HG02642 (cell line): ENCODE measurements at regions not wholly inside any gene's neighbourhood (a gene's known extent, or its start where the extent isn't known, plus 50 kb on each side); places are given as distances from the start of the nearest gene placed in this dataset.
"Not testable (repeated sequence)": the region's sequence is repeated elsewhere in the genome, so short reads cannot be mapped to it uniquely, and the experiment has no call there.

Experiments
- ATAC-seq: cut with Tn5 transposase; IDR thresholded peaks from one replicate; pipeline ENCODE4 v1.9.1; 2021; ENCODE audit warnings: mild to moderate bottlenecking; ENCODE audit not compliant: unreplicated experiment, poor library complexity

DNA sequence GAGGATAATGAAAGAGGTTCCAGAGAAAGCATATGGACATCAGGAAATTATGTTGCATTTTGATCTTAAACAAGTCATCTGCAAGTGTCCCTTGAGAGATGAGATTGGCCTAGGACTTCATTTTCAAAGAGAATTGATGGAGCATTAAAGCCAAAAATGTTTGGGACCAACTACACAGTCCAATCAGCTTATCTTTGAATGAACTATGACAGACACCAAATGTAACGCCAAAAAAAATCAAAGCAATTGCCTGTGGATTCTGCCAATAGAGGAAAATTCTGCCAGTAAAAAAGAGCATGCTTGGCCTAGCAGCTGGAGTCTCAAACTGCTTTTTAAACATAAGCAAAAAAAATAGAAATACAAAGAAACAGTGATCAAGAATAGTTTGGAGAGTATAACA lies 594.5 kb upstream of the CHAC2 start:
- no peak for ATAC-seq

DNA sequence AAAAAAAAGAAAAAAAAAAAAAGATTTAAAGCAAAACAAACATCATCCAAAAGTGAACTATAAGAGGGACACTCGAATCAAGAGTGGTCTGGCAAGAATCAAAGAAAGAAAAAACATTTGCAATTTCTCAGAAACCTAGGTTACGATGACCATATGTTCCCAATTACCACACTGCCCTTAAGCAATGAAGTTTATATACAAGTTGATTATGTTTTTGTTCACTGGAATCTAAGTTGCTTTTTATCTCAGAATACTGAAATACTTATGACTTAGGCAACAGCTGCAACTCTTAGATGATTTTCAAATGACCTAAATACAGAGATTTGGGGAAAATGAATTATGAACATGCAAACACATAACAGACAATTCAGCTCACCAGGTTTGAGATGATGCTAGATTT lies 597.1 kb upstream of the CHAC2 start:
- ATAC-seq = no peak

DNA sequence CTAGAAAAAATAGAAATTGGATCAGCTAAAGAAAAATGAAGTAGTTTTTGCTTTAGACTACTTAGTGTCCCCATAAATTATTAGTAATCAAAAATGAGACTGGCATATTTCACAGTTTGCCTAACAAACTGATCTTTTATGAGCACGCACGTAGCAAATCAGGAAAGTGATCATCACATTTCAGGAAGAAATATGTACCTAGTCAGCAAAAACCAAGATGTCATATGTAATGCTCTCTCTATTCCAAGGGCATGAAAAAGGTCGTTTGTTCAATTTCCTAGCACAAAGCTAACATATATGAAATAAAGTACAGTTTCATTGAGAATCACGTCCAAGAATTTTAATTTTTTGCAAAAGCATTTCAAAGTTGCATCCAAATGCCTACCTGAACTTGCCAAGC lies 600.4 kb upstream of the CHAC2 start:
- no peak for ATAC-seq

DNA sequence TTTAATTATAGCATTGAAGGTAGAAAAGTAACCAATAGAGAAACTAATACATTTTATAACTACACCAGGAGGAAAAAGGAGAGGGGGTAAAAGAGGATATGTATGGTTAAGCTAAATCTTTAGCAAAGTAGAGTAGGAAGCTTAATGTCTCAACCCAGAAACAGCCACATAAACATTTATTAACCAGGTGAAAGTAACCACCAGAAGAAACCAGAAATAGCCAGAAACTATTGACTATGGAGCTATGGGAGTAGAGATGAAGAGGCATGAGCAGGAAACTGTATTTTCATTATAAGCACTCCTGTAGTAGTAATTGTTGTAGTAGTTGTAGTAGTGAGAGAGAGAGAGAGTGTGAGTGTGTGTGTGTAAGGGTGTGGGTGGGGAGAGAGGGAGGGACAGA lies 617.5 kb upstream of the CHAC2 start:
- ATAC-seq = no peak

DNA sequence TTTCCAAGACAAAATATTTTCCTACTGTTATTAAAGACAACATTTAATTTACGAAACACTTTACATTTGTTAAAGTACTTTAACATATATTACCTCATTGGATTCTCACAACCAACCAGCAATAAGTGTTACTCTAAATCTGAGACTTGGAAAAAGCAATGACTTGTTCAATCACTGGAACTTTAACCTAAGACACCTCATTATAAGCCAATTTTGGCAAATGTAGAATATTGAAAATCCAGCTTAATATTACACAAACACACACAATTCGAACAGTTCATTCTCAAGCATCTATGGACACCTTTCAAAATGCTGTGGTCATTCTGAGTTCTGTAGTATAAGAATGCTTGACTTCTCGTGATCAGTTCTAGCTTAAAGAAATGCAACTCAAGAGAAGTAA lies 619.4 kb upstream of the CHAC2 start:
- no peak for ATAC-seq

DNA sequence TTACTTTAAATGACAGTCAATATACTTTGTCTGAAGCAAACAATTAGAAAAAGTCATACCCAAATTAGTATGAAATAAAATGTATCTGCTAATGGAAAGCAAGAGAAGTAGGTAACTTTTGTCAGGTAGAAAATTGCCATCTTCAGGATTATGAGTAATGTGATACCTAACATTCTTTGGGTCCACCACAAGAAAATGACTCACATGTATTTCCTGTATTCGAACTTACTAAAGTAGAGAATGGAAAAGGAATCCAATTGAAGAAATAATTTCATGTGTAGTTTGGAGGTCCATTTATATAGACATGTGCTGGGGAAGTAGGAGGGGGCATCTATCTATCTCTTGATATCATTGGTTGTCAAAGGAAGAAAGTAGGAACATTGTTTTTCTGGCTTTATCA lies 636.2 kb upstream of the CHAC2 start:
- no peak for ATAC-seq

DNA sequence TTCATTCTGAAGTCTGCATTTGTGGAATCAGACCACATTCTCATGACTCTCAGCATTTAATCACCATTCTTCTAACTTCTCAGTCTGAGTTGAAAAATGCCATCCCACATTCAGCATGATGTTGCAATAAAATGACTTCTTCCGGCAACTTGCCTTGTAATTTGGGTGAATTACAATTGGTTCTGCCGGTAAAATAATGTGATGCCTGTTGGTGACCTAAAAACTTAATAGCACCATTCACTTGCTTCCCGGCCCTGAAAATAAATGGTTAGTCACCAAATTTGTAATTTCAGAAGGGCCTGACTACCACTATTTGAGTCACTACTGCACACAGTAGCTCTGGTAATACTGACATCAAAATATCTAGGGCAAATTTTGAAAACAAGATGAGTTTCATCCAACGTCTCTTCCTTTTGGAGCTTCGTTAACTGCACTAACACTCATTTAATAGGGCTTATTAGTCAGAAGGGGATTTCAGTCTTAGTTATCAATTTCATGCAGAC lies 637.1 kb upstream of the CHAC2 start:
- ATAC-seq = no peak

DNA sequence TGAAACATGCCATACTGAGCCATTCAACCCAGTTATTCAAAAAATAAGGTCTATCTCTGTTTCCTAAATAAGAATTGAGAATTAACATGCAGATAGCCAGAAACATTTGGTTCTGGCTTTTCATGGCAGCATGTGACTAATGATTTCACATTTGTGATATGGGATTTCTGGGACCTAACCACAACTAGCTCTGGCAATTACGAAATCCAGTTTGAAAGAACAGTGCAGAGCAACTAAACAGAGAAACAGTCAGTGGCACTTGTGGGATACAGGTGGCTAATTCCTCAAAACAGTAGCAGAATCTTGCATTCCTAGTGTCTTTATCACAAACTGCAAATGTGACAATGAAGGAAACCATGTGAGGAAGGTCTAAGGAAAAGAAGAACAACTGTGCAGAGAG lies 637.8 kb upstream of the CHAC2 start:
- no peak for ATAC-seq

DNA sequence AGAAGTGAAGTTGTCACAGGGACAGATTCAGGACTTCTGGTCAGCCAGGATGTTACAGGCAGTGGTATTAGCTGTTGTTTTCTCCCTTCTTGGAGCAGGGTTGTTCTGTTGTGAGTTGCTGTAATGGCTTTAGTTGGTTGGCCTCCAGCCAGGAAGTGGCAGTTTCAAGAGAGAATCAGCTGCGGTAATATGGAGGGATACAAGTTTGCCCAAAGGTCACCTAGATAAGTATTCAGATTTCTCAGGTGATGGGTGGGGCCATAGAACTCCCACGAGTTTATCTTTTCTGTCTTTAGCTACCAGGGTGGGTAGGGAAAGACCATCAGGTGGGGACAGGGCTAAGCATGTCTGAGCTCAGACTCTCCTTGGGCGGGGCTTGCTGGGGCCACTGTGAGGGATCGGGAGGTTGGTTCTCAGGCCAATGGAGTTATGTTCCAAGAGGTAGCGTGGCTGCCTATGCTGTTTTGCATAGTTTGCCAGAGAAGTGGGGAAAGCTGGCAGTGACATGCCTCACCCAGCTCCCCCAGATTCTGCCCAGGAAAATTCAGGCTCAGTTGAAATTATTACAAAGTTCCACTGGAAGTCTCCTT lies 640.4 kb upstream of the CHAC2 start:
- no peak for ATAC-seq

DNA sequence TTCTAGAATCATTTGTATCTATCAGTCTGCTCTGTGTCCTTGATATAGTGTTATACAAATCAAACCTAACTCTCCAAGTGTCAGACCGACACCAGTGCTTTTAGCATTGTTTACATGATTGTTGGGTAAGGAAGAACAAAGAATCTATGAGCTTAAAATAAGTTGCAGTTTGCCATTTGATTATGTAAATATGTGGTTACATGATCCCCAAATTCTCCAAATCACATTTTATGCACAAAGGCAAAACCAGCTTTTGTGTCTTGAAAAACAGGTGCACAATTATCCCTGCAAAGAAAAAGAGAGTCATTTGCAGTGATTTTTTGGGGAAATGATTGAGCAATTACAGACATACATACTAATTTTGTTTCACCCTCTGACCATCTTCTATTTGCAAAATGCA lies 652.6 kb upstream of the CHAC2 start:
- ATAC-seq = no peak

DNA sequence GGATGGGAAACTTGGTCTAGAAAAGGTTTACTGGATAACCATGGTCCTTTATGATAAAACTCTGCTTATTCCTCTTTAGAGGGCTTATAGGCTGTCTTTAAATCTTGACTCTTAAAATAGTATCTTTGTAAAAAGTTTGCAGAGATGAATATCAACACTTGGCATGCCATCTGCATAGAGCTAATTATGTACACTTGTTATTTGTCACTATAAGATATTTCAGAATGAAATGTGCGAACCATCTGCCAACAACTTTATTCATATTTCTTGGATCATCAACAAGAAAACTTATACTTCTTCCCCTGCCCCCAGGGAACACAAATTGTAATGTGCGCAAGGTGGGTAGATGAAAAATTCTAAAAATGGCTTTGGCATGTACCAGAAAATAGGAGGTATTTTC lies 653.0 kb upstream of the CHAC2 start:
- no peak for ATAC-seq

DNA sequence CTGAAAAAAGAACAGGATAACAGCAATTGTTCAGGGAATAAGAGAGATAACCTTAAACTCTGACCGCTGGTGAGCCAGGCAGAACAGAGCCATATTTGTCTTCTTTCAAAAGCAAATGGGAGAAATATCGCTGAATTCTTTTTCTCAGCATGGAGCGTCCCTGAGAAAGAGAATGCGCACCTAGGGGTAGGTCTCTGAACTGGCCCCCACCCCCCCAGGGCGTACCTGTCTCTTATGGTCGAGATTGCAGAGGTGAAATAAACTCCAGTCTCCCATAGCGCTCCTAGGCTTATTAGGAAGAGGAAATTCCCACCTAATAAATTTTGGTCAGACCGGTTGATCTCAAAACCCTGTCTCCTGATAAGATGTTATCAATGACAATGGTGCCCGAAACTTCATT lies 655.2 kb upstream of the CHAC2 start:
- ATAC-seq = not testable (repeated sequence)

DNA sequence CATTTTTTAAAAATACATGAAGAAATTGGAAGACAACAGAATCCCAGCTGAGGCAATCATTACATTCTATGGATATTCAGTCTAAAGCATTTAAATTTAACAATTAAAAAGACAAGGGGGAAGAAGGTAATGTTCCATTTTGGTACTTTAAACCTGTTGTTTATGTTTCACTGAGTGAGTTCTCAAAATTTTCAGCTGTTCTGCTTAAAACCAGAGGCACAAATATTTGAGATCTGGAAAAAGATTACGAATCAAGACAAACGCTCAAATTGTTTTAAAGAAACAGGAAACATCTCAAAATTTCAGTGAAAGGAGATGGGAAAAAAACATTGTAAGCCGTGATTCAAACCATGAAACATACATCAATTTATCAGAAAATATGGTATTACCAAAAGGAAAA lies 656.2 kb upstream of the CHAC2 start:
- no peak for ATAC-seq

DNA sequence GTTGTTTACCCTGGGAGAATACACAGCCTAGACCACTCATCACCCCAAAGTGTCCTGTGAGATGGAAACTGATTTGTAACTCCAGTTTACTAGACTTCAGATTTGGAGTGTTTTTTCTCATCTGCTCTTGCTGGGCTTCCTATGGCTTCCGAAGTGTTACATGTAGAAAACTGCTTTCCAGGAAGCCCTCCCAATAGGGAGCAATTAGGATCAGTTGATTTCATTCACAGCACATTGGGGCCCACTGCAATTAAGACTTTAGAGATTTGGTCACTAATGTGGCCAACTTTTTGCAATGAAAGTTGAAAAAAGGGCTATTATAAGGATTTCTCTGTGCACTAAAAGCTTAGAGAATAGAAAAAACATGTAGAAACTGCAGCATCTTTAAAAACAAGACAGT lies 656.6 kb upstream of the CHAC2 start:
- ATAC-seq = no peak

DNA sequence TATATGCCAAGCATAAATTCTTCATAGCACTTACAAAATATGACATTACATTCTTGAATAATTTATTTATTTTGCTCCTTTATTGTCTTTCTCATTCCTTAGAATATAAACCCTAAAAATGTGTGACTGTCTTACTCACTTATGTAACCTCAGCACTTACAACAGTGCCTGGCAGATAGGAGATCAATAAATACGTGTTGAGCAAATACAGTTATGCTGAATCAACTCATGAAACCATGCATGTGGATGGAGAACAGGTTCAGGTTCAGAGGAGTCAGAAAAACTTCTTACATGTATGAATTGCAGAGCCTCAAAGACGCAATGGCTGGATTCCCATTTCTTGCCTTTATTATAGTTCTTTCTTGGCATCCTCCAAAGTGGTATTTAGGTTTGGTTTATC lies 659.4 kb upstream of the CHAC2 start:
- ATAC-seq = no peak

DNA sequence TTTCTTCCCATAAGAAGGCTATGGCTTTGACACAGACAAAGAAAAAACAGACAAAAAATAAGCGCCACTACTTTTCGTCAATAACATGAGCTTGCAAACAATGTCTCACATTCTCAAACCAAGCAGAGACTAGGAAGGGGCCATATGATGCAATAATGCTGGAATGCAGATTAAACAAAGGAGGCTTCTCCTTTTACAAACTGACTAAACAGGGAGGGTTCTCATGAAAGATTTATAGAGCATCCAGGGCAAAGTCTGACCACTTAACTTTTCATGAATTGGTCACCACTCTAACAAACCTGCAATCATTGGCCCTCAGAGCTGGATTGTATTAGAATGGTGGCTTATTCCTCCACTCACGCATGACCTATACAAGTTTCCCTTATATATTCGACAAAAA lies 663.3 kb upstream of the CHAC2 start:
- ATAC-seq = no peak

DNA sequence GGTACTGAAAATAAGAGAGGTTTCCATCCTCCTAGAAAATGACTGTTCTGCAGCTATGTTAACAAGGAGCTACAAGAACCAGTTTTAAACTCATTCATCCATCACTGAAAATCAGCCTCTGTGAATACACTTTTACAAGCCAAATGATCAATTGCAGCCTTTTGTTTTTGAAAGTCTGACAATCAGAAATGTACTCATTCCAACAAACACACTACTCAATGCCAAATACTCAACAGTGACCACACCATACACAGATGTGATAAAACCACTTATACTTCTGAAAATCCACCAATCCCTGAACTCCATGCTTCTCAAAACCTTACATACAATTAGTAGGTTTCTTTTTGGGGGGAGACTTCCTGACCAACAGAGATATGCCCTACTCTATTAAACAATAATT lies 663.9 kb upstream of the CHAC2 start:
- ATAC-seq = no peak

DNA sequence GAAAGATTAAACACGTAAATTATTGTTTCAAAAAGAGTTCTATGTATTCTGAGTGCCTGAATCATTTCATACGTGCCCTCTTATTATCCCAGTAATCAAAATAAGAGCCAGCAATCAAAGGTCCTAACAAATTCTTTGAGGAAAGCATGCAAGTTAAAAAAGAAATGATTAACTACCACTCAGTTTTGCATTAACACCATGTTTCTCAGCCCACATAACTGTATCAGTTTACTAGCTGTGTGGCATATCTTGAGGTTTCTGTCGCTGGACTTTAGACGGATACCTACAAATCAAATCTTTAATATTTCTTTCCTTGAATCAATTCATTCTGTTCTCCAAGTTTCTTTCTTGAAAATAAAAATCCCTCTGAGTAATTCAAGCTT lies 668.9 kb upstream of the CHAC2 start:
- no peak for ATAC-seq

DNA sequence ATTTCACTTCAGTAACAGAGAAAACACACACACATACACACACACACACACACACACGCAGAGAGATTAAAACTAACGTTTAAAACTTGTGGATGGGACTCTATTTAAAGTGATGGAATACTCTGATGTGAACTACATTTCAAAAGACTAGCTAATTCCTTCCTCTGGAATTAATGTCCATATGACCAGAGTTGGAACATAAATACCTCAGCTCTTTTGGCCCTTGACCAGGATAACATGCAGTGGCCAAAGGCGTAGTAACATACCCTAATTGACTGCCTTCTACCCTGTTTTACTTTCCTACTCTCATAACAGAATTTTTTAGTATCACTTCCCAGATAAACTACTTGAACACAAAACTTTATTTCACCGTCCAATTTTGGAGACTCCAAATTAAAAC lies 671.3 kb upstream of the CHAC2 start:
- no peak for ATAC-seq

DNA sequence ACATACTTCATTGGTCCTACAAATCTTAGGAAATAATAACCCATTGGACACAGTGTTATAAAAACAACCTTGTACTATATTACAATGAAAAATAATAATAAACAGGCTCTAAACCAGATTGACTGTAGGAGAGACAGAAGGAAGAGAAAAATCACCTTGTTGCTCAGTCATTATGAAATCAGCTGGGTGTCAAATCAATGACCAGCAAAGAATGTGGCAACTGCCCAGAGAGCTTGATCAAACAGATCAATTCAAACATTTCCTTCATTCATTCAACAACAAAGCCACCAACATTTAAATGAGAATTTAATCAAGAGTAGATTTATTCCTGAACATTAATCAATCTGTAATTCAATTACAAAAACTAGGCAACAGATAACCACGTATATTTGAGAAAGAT lies 671.9 kb upstream of the CHAC2 start:
- no peak for ATAC-seq

DNA sequence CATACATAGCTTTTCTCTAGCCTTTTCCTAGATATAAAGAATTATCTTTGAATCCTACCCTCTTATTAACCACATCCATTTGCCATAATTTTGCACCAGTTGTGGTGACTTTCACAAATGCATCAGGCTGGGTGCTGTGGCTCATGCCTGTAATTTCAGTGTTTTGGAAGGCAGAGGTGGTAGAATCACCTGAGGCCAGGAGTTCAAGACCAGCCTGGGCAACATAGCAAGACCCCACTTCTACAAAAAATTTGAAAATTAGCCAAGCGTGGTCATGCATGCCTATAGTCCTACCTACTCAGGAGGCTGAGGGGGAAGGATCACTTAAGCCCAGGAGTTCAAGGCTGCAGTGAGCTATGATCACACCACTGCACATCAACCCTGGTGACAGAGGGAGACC lies 672.4 kb upstream of the CHAC2 start:
- ATAC-seq = no peak

DNA sequence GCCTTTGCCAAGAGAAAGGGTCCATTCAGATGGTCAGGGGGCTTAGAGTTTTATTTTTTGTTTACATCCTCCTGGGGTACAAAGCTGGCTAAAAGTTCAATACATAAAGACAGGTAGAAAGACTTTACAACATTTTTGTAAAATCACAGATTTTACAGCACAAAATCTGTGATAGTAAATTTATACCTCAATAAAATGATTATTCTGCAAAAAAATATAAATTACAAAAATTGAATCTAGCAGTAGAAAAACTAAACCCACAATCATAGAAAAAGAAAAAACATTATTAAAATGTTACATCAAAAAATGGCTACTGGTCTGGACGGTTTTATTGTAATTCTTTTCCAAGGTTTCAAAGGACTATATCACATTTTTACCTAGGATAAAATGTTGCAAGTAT lies 674.2 kb upstream of the CHAC2 start:
- ATAC-seq = no peak

DNA sequence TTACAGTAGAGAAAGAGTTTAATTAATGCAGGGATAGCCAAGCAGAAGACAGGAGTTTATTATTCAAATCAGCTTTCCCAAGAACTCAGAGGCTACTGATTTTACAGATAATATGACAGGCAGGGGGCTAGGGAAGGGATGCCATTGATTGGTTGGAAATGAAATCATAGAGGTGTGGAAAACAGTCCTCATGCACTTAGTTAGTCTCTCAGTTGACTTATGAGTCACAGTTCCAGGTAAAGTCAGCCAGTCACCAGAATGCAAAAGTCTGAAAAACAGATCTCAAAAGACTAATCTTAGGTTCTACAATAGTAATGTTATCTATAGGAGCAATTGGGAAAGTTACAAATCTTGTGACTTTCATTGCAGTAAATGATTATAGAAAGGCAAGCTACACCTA lies 676.4 kb upstream of the CHAC2 start:
- ATAC-seq = no peak
